ENCODE measurements at regions not wholly inside any gene's neighbourhood (a gene's known extent, or its start where the extent isn't known, plus 50 kb on each side); places are given as distances from the start of the nearest gene placed in this dataset.
A peak's percentile ranks its signal among the peaks of the same experiment; 100 is the strongest.

DNA sequence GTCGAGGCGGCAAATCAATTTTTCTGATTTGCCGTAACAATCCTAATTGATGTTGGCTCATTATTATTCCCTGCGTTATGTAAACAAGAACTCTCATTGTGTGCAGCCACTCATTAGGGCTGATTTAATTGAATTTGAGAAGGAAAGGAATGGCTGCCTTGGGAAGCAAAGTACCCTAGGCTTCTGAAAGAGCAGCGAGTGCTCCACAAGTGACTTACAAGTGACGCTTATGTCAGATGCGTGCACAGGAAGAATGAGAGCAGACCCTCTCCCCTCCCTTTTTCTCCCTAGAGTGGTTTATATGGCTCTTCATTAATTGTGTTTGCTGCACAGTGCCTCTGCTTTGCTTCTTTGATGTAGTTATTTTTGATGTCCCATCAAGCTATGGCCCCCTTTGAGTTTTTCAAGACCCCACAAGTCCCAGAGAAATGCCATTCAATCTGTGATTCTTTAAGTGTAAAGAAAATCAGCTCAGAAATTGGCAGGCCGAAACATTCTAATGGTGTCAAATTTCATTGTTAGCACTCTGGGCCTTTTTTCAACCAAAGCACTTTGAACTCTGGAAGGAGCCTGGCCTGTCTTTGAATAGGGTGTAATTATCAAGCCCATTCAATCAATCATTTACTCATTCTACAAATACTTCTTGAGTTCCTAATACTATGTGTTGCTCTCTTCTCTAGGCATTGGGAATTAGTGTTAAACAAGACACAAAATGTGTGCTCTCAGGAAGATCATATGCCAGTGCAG is 86.8 kb upstream of the VAV3 start:
- no peak for TF ChIP-seq BHLHE40 (IDR thresholded peaks at IDR 0.05; ENCODE audit: borderline replicate concordance)
- no peak for TF ChIP-seq SP1 (IDR thresholded peaks at IDR 0.05)
- TF ChIP-seq FOXM1 (IDR thresholded peaks at IDR 0.05; ENCODE audit: borderline replicate concordance), result no peak
- no peak for TF ChIP-seq L3MBTL2 (conservative IDR thresholded peaks at IDR 0.05)
- no peak for TF ChIP-seq FOXK2 (IDR thresholded peaks at IDR 0.05)
- no peak for TF ChIP-seq ARNT (IDR thresholded peaks at IDR 0.05)
- TF ChIP-seq LEF1 (IDR thresholded peaks at IDR 0.05; ENCODE audit: borderline replicate concordance), result no peak
- TF ChIP-seq, protein P1, sequence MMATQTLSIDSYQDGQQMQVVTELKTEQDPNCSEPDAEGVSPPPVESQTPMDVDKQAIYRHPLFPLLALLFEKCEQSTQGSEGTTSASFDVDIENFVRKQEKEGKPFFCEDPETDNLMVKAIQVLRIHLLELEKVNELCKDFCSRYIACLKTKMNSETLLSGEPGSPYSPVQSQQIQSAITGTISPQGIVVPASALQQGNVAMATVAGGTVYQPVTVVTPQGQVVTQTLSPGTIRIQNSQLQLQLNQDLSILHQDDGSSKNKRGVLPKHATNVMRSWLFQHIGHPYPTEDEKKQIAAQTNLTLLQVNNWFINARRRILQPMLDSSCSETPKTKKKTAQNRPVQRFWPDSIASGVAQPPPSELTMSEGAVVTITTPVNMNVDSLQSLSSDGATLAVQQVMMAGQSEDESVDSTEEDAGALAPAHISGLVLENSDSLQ (IDR thresholded peaks at IDR 0.05), result 0 out of 2 replicates have a peak, but pooled peaks have one; percentile 2

Measured in HEK293T (cell line).